Activated T-cell treated with anti-CD3 and anti-CD28 coated beads, Interleukin-2, amount 50 U/mL, for 48 hours (primary cell): ENCODE measurements at regions not wholly inside any gene's neighbourhood (a gene's known extent, or its start where the extent isn't known, plus 50 kb on each side); places are given as distances from the start of the nearest gene placed in this dataset.
"Not testable (repeated sequence)": the region's sequence is repeated elsewhere in the genome, so short reads cannot be mapped to it uniquely, and the experiment has no call there.

Experiments used
- DNase-seq, 2 experiments: peaks; one replicate each; pipeline ENCODE4 v3.0.0-alpha.2; 2020

DNA sequence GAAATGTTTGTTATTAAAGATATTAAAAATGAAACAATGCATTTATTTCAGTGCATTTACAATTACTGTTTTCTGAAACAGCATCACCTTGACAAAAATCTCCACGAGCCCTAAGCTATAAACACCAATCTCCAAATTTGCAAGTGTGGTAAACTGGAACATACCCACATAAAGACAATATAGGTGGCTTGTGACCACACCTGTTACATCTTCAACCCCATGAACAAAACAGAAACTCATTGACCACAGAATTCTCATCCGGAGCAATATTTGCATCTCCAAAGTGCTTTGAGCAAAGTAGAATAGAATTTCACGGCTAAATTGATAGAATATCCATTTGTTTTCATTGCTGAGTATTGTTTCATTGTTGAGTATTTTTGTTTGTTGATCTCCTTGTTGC lies 375.2 kb upstream of the FLRT2 start:
- DNase-seq = no peak

DNA sequence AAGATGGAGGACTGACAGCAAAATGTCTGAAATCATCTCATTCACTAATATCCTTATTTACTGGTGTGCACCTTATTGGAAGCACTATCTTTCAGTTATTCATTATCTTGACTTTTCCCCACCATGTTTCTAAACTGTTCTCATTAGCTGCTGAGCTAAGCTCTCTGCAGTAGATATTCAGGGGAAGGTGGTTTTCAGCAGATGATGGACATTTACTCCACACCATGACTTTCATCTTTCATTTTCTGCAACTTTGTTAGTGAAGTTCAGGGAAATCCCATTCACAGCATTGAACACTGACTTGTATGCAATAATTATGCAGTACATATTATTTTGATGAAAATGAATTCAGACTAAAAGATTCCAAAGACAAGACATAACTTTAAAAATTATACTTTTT lies 373.6 kb upstream of the FLRT2 start:
- no peak for DNase-seq

DNA sequence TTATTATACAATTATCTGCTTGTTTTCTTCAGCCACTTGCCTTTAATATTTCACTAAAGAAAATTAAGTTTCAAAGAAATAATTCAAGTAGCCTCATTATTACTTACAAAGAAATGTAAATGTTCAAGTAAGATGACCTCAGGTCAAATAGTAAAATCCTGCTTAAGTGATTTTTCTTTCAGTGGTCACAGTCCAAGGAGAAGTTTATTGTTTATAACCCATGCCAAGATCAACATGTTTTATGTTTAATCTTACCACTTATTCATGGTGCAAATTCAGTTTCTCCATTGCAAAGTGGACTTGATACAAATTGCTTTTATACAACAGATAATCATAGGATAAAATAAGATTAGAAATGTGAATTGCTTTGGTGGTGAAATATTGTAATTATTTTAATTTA lies 370.2 kb upstream of the FLRT2 start:
- DNase-seq = no peak

GRCh38 chr14:85165094-85165493 lies 364.9 kb upstream of the FLRT2 start:
- DNase-seq = no peak

DNA sequence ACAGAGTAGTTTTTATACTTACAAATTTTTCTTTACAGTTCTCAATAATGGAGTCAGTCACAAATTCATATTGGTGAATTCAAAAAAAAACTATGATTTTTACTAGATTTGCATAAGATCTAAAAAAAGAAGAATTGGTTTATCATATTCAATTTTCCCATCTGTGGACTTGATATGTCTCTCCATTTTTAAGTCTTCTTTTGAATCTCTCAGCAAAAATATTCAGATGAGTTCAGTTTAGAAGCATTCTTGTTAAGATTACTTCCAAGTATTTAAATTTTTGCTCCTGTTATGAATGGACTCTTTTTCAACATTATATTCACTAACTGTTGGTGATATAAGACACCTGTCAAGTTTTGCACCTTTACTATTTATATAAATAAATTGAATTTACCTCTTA lies 360.6 kb upstream of the FLRT2 start:
- no peak for DNase-seq

GRCh38 chr14:85172290-85172689 lies 357.7 kb upstream of the FLRT2 start:
- DNase-seq = no peak

GRCh38 chr14:85172889-85173477 lies 357.0 kb upstream of the FLRT2 start:
- no peak for DNase-seq

- no peak for DNase-seq
These were observed 354.4 kb upstream of the FLRT2 start for GRCh38 chr14:85175556-85175955.

DNA sequence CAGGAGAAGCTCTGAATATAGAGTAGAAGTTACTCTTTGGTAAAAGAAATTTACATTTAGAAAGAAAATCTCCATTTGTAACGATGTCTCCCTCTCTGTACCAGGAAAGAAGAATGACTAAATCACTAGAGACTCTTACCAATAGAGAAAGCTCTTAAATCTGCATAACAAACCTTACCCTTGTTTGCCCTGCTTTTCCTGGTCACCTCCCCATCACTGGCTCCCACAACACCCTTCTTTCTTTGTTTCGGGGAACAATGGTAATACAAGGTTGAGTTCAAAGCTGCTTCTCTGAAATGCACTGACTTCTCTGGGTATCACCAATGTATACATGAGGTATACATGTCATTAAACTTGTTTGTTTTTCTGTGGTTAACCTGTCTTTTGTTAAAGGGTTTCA lies 351.1 kb upstream of the FLRT2 start:
- DNase-seq = no peak

- DNase-seq = no peak
These were observed 349.1 kb upstream of the FLRT2 start for GRCh38 chr14:85180876-85181275.

- DNase-seq = no peak
These were observed 347.7 kb upstream of the FLRT2 start for GRCh38 chr14:85182282-85182681.

GRCh38 chr14:85186082-85186481 lies 343.9 kb upstream of the FLRT2 start:
- no peak for DNase-seq

- no peak for DNase-seq
These were observed 342.4 kb upstream of the FLRT2 start for GRCh38 chr14:85187521-85187920.

DNA sequence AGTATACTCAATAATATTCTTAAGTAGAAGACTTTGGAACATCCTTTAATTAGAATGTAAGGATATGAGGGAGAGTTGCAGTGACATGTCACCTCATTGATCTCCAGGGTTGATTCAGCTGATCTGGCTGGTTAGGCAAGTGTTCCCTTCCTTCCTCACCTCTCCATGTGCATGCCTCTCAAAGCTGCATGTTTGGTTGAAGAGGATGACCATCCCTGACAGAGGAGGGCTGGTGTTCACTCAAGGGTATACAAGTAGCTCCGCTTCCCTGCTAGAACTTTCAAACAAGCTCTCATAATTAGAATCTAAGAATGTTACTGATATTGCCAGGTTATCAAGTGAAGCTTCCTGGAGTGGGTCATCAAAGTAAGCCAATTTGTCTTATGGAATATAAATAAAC lies 341.1 kb upstream of the FLRT2 start:
- no peak for DNase-seq

DNA sequence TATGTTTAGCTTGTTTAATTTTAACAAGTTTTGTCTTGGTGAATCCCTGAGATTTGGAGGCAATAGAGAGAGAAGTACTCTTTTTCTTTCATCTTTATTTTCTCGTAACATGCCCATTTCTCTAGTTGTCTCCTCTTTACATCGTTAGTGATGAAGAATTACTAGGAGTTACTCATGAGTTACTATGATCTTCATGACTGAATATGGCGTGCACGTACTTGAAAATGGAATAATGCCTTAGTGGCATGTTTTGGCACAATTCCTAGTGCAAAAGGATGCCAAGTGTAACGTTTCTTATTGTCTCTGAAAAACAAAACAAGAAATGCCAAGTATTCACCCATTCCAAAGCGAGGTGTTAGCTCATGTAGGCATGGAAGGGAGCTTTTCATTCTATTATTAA lies 340.7 kb upstream of the FLRT2 start:
- DNase-seq = not testable (repeated sequence)

DNA sequence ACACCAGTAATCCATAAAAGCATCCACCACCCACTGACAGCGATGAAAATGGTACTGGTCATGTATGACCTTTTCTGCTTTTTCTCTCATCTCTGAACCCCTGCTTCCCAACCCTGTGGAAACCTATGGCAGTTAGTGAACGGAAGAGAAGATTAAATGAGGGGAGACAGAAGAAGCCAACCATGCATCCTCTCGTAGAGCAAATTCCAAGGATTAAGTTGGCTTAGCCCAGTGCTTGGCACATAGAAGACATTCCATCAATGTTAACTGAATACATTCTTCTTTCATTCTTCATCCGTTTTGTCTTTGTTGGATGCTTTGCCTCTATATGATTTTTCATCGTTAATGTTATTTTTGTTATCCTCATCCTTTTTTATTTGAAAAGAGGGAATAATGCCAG lies 339.7 kb upstream of the FLRT2 start:
- DNase-seq = no peak

- DNase-seq = no peak
These were observed 338.0 kb upstream of the FLRT2 start for GRCh38 chr14:85191986-85192385.

DNA sequence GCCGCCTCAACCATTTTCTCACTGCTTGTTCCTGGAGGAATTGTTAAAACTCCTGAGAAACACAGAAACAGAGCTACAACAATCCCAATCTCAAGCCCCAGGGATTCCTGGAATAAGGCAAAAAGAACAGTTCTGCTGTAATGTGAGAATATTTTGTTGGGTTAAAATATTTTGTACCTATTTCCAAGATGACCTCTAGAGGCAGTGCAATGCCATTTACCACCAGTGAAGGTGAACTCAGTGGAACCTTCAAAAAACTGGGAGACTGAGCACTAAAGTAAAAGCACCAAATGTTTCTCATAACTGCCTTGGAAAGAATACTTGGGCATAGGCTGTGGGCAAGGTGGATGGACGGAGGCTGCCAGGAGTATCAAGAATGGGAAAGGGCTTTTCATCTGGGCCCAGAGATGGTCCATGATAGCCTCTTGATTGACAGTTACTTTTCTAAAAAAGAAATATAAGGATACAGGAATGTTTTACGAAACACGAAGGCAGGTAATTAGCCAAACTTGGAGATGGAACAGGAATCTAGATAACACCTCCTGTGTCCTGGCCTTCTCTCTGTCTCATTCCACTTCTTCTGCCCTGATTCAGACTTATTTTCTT lies 334.0 kb upstream of the FLRT2 start:
- no peak for DNase-seq

DNA sequence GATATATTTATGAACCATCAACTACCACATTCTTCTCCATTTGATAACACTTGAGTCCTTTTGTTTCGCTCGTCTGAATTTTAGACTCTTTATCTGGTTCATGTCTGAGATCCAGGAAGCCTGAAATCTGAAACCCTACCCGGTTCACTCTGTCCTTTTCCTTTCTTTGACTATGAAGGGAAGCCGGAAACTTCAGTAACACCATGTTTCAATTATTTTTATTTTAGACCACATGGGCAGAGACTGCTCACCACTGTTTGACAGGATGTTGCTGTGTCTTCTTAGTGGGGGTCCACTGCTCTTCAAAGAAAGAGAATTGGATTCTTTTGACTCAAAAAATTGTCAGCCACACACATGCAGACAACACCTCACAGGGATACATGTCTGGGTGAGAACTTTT lies 331.9 kb upstream of the FLRT2 start:
- no peak for DNase-seq

DNA sequence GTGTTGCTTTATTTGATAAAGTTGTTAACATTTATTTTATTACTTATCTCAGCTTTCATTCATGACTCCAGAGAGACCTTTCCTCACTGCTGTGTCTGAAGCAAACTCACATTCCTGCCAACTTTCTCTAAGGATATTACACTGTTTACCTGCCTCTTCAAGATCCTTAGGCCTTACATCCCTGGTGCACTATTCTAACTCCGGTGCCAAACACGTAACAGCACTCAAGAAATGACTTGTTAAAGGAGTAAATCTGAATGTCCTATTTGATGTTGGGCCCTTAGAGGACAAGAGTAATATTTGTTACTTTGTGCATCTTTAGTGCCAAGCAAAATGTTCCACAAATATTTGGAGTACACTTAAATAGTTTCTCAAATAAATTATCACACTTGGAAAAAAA lies 324.1 kb upstream of the FLRT2 start:
- no peak for DNase-seq

GRCh38 chr14:85214471-85214870 lies 315.5 kb upstream of the FLRT2 start:
- no peak for DNase-seq

- DNase-seq = no peak
These were observed 312.5 kb upstream of the FLRT2 start for GRCh38 chr14:85217412-85217811.

DNA sequence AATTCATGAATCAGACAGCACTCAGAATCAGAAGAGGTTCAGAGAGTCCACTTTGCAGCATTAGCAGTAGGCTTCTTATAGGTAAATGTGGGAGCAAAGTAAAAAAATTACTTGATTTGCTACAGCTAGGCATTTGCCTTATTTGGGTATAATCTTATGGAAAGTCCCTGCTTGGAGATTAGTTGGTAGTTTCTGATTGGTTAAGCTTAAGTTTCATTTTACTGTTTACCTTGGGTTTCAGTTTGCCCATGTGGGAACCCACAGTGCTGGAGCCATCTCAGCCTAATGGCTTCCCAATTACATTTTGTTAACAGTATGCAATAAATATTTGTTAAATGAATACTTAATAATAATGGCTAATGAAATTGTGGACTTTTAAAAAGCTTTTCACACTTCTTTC lies 311.0 kb upstream of the FLRT2 start:
- no peak for DNase-seq

GRCh38 chr14:85221832-85222231 lies 308.1 kb upstream of the FLRT2 start:
- no peak for DNase-seq

DNA sequence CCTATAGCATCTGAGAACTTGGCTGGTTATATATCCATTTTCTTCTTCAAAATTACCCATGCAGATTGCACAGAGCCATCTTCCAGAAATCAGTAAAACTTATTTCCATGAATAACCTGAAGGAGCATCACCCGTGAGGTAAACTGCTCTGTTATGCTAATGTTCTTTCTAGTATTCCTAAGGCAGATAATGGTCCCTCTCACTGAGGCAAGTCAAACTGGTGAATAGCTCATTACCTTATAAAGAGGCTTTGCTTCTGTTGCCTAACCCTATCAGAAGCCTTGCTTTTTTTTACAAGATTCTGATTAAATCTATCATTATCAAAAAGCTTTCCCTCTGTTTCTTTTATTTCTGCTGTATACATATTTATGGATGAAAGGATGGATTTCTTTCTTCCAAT lies 307.6 kb upstream of the FLRT2 start:
- no peak for DNase-seq
